ENCODE measurements at regions not wholly inside any gene's neighbourhood (a gene's known extent, or its start where the extent isn't known, plus 50 kb on each side); places are given as distances from the start of the nearest gene placed in this dataset.

GRCh38 chr2:239693330-239693729 is 292.5 kb upstream of the HDAC4 start:
- TF ChIP-seq CTCF (IDR thresholded peaks at IDR 0.05) (no peak), POLR2A (IDR thresholded peaks at IDR 0.05) (no peak), POLR2AphosphoS5 (IDR thresholded peaks at IDR 0.05) (no peak)
